Muscle layer of colon (tissue), 2 donors: ENCODE measurements at regions not wholly inside any gene's neighbourhood (a gene's known extent, or its start where the extent isn't known, plus 50 kb on each side); places are given as distances from the start of the nearest gene placed in this dataset.

ENCODE experiments used
- H3K27ac ChIP-seq: one replicate; pipeline ENCODE4 v1.7.0; 2013; ENCODE audit warnings: low read depth, mild to moderate bottlenecking, low read length, moderate library complexity
- H3K27me3 ChIP-seq, 2 donors: one replicate each; pipeline ENCODE4 v1.7.0; 2013; ENCODE audit warnings: low read length in 2 of 2, mild to moderate bottlenecking in 2 of 2; ENCODE audit not compliant: insufficient read depth in 2 of 2, control insufficient read depth in 1 of 2
- H3K36me3 ChIP-seq: one replicate; pipeline ENCODE4 v1.7.0; 2013; ENCODE audit warnings: mild to moderate bottlenecking, low read length; ENCODE audit not compliant: insufficient read depth
- H3K4me1 ChIP-seq: one replicate; pipeline ENCODE4 v1.7.0; 2013; ENCODE audit warnings: mild to moderate bottlenecking, low read length; ENCODE audit not compliant: insufficient read depth
- H3K4me3 ChIP-seq, 2 donors: one replicate each; pipeline ENCODE4 v1.7.0; 2013; ENCODE audit warnings: low read length in 2 of 2, low read depth in 1 of 2, mild to moderate bottlenecking in 1 of 2, moderate library complexity in 1 of 2
- H3K9ac ChIP-seq: one replicate; pipeline ENCODE4 v1.7.0; 2013; ENCODE audit warnings: low read length
- H3K9me3 ChIP-seq: one replicate; pipeline ENCODE4 v1.7.0; 2013; ENCODE audit warnings: mild to moderate bottlenecking, low read length
- donor health status: abdominal sarcoma.
- donor health status: Adenocarcinoma of cecum.

DNA sequence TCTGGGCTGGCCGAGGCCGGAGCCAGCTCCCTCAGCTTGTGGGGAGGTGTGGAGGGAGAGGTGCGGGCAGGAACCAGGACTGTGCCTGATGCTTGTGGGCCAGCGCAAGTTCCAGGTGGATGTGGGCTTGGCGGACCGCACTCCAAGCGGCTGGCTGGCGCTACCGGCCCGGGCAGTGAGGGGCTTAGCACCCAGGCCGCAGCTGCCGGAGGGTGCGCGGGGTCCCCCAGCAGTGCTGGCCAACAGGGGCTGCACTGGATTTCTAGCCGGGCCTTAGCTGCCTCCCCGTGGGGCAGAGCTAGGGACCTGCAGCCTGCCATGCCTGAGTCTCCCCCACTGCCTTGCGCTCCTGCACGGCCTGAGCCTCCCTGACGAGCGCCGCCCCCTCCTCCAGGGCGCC lies 242.8 kb downstream of the CCSER2 start:
- Histone ChIP-seq H3K4me1 (no peaks in the 10 kb centered on the region), H3K4me3 (no peak overlapping the region), H3K9me3 (no peaks in the 10 kb centered on the region), H3K27ac (no peak overlapping the region), H3K9ac (no peak overlapping the region), H3K36me3 (no peaks in the 10 kb centered on the region), H3K27me3 (no peaks in the 10 kb centered on the region)

- Histone ChIP-seq H3K4me1 (no peaks in the 10 kb centered on the region), H3K27ac (no peak overlapping the region), H3K9ac (no peak overlapping the region), H3K27me3 (no peaks in the 10 kb centered on the region), H3K4me3 (no peak overlapping the region), H3K36me3 (no peaks in the 10 kb centered on the region), H3K9me3 (no peaks in the 10 kb centered on the region)
These were observed 245.7 kb downstream of the CCSER2 start for GRCh38 chr10:84574102-84574501.

GRCh38 chr10:84581976-84582375 lies 253.6 kb downstream of the CCSER2 start:
- no peaks in the 10 kb centered on the region for H3K36me3 ChIP-seq

GRCh38 chr10:84583501-84583900 lies 255.1 kb downstream of the CCSER2 start:
- Histone ChIP-seq H3K9me3 (no peaks in the 10 kb centered on the region), H3K27me3 (no peaks in the 10 kb centered on the region), H3K4me1 (no peaks in the 10 kb centered on the region), H3K4me3 (no peak overlapping the region), H3K27ac (no peak overlapping the region), H3K9ac (no peak overlapping the region), H3K36me3 (no peaks in the 10 kb centered on the region)

More at GRCh38 chr10:84581976-84582375, 253.6 kb downstream of the CCSER2 start:
- no peak overlapping the region for H3K4me3 ChIP-seq
- no peak overlapping the region for H3K9ac ChIP-seq
- H3K4me1 ChIP-seq: no peaks in the 10 kb centered on the region
- H3K27me3 ChIP-seq: no peaks in the 10 kb centered on the region
- H3K9me3 ChIP-seq: no peaks in the 10 kb centered on the region
- H3K27ac ChIP-seq: no peak overlapping the region

GRCh38 chr10:84587789-84588188 lies 259.4 kb downstream of the CCSER2 start:
- H3K36me3 ChIP-seq: no peaks in the 10 kb centered on the region
- H3K27me3 ChIP-seq: no peaks in the 10 kb centered on the region
- H3K27ac ChIP-seq: no peak overlapping the region
- H3K9ac ChIP-seq: no peak overlapping the region
- no peaks in the 10 kb centered on the region for H3K9me3 ChIP-seq
- H3K4me3 ChIP-seq: no peak overlapping the region
- H3K4me1 ChIP-seq: peaks cover 14% of the 10 kb centered on the region

- Histone ChIP-seq H3K9ac (no peak overlapping the region), H3K27me3 (no peaks in the 10 kb centered on the region), H3K4me1 (peaks cover 14% of the 10 kb centered on the region), H3K4me3 (no peak overlapping the region), H3K9me3 (no peaks in the 10 kb centered on the region), H3K36me3 (no peaks in the 10 kb centered on the region), H3K27ac (no peak overlapping the region)
These were observed 260.0 kb downstream of the CCSER2 start for GRCh38 chr10:84588426-84588825.

DNA sequence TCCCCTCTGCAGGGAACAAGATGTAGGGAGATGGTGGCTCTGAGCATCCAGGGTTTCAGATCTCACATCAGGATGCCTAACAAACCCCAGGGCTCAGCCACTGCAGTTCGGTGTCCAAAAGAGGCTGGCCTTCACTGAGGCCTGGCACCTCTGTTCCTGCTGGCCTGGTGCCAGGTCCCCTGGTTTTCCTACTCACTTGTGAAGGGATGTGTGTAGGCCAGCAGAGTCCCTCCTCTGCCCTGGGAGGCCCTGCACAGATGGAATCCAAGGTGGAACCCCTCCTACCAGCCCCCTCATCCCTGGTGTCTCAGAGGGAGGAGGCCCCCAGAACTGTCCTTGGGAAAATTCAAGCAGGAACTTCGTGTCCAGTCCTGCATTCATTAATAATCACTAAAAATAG lies 260.6 kb downstream of the CCSER2 start:
- H3K9ac ChIP-seq: no peak overlapping the region

DNA sequence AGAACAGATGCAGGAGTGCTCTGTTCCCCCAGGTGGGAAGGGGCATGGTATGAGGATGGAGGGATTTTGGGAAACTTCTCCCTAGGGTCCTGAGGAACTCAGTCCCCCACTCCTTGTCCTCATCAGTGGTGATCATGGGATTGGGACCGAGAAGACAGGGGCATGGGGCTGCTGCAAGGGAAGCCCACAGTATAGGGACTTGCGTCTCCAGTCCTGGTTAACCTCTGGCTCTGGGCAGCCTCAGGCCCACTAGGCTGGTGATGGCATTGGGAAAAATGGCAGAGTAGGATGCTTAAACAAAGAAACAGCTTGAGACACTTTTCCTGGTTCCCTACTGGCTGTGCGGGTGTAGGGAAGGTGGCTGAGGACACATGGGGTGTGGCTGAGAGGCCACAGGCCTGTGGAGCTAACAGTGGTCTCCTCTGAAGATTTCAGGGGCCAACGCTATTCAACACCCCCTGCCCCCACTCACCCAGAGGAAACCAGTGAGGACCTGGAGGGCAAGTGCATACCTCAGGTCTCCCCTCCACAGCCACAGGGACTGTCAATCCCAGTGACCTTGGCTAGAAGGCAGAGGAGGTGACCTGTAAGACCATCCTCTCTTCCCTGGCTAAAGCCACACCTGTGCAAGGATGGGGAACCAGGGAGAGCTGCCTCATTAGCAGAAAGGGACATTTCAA lies 261.3 kb downstream of the CCSER2 start:
- peaks cover 14% of the 10 kb centered on the region for H3K4me1 ChIP-seq
- no peaks in the 10 kb centered on the region for H3K36me3 ChIP-seq
- H3K9ac ChIP-seq: no peak overlapping the region
- H3K27ac ChIP-seq: no peak overlapping the region
- no peaks in the 10 kb centered on the region for H3K9me3 ChIP-seq
- H3K27me3 ChIP-seq: no peaks in the 10 kb centered on the region
- no peak overlapping the region for H3K4me3 ChIP-seq

More for the DNA sequence above, 260.6 kb downstream of the CCSER2 start:
- Histone ChIP-seq H3K27ac (no peak overlapping the region), H3K4me3 (no peak overlapping the region), H3K9me3 (no peaks in the 10 kb centered on the region), H3K4me1 (peaks cover 14% of the 10 kb centered on the region), H3K36me3 (no peaks in the 10 kb centered on the region), H3K27me3 (no peaks in the 10 kb centered on the region)

GRCh38 chr10:84590327-84591193 lies 262.2 kb downstream of the CCSER2 start:
- Histone ChIP-seq H3K4me1 (peaks cover 14% of the 10 kb centered on the region), H3K4me3 (peak overlapping the region in 1 of 2 donors; percentile 29), H3K9ac (peak overlapping the region; percentile 17), H3K9me3 (no peaks in the 10 kb centered on the region), H3K27me3 (no peaks in the 10 kb centered on the region), H3K36me3 (no peaks in the 10 kb centered on the region), H3K27ac (no peak overlapping the region)

GRCh38 chr10:84593506-84593905 lies 265.1 kb downstream of the CCSER2 start:
- no peak overlapping the region for H3K27ac ChIP-seq
- H3K27me3 ChIP-seq: no peaks in the 10 kb centered on the region
- H3K4me1 ChIP-seq: peaks cover 14% of the 10 kb centered on the region
- H3K9me3 ChIP-seq: no peaks in the 10 kb centered on the region
- no peak overlapping the region for H3K9ac ChIP-seq
- H3K4me3 ChIP-seq: no peak overlapping the region
- H3K36me3 ChIP-seq: no peaks in the 10 kb centered on the region

GRCh38 chr10:84596585-84596984 lies 268.2 kb downstream of the CCSER2 start:
- no peaks in the 10 kb centered on the region for H3K36me3 ChIP-seq
- no peaks in the 10 kb centered on the region for H3K9me3 ChIP-seq
- H3K4me3 ChIP-seq: no peak overlapping the region
- no peaks in the 10 kb centered on the region for H3K4me1 ChIP-seq
- H3K27ac ChIP-seq: no peak overlapping the region
- no peaks in the 10 kb centered on the region for H3K27me3 ChIP-seq
- H3K9ac ChIP-seq: no peak overlapping the region
